Karpas-422 (cell line): ENCODE measurements at regions not wholly inside any gene's neighbourhood (a gene's known extent, or its start where the extent isn't known, plus 50 kb on each side); places are given as distances from the start of the nearest gene placed in this dataset.

Source experiments
- DNase-seq: peaks from one replicate; pipeline ENCODE4 v3.0.0-alpha.2; 2015
- H2AFZ ChIP-seq: fragments of 200-600 bp; sonication (generic); 2 replicates; pipeline ENCODE4 v1.6.1; 2014; ENCODE audit warnings: antibody characterized with exemption, low read length, mixed read lengths
- H3K27ac ChIP-seq: fragments of 200-600 bp; sonication (generic); 2 replicates; pipeline ENCODE4 v1.5.1; 2014; ENCODE audit warnings: mild to moderate bottlenecking, low read length, moderate library complexity
- H3K27me3 ChIP-seq: fragments of 200-600 bp; sonication (generic); 2 replicates; pipeline ENCODE4 v1.6.1; 2014; ENCODE audit warnings: low read length, mixed read lengths
- H3K36me3 ChIP-seq: fragments of 200-600 bp; sonication (generic); 2 replicates; pipeline ENCODE4 v1.6.1; 2014; ENCODE audit warnings: low read length, mixed read lengths; ENCODE audit not compliant: insufficient read depth
- H3K4me1 ChIP-seq: fragments of 200-600 bp; sonication (generic); 2 replicates; pipeline ENCODE4 v1.6.1; 2014; ENCODE audit warnings: mild to moderate bottlenecking, low read length, mixed read lengths
- H3K4me2 ChIP-seq: fragments of 200-600 bp; sonication (generic); 2 replicates; pipeline ENCODE4 v1.6.1; 2014; ENCODE audit warnings: low read length, low read depth, mild to moderate bottlenecking; ENCODE audit not compliant: poor library complexity, severe bottlenecking
- H3K4me3 ChIP-seq: fragments of 200-600 bp; sonication (generic); 2 replicates; pipeline ENCODE4 v1.5.1; 2014; ENCODE audit warnings: mild to moderate bottlenecking, antibody characterized with exemption, low read length, mixed read lengths
- H3K79me2 ChIP-seq: fragments of 200-600 bp; sonication (generic); 2 replicates; pipeline ENCODE4 v1.6.1; 2014; ENCODE audit warnings: mild to moderate bottlenecking, low read length, mixed read lengths
- H3K9ac ChIP-seq: fragments of 200-600 bp; sonication (generic); 2 replicates; pipeline ENCODE4 v1.6.0; 2014; ENCODE audit warnings: low read length
- H3K9me2 ChIP-seq: fragments of 200-600 bp; sonication (generic), shearing (Covaris generic); replicated peaks from 2 replicates; pipeline ENCODE4 v1.6.0; 2014; ENCODE audit warnings: mild to moderate bottlenecking, low read length, moderate library complexity; ENCODE audit not compliant: insufficient read depth
- H3K9me3 ChIP-seq: fragments of 300-700, 200-600 bp; sonication (generic); 2 replicates; pipeline ENCODE4 v1.6.1; 2014; ENCODE audit warnings: low read length, mixed read lengths
- H4K20me1 ChIP-seq: fragments of 200-600 bp; sonication (generic); 2 replicates; pipeline ENCODE4 v1.6.1; 2014; ENCODE audit warnings: mild to moderate bottlenecking, antibody characterized with exemption, low read length, low read depth; ENCODE audit not compliant: insufficient read depth

GRCh38 chr10:117720931-117721835 lies 178.6 kb downstream of the EMX2 start:
- no peaks in the 10 kb centered on the region for H3K79me2 ChIP-seq
- no peak overlapping the region for H3K9ac ChIP-seq
- no peaks in the 10 kb centered on the region for H3K36me3 ChIP-seq
- H3K4me2 ChIP-seq = no peak overlapping the region
- no peaks in the 10 kb centered on the region for H3K9me3 ChIP-seq
- H3K4me3 ChIP-seq = no peak overlapping the region
- H3K9me2 ChIP-seq = no peaks in the 10 kb centered on the region
- no peak for DNase-seq
- no peak overlapping the region for H3K27ac ChIP-seq
- no peak overlapping the region for H2AFZ ChIP-seq
- no peaks in the 10 kb centered on the region for H3K4me1 ChIP-seq
- H3K27me3 ChIP-seq = no peaks in the 10 kb centered on the region
- H4K20me1 ChIP-seq = 0 out of 2 replicates have a peak, but pooled peaks cover 3% of the 10 kb centered on the region

- H3K79me2 ChIP-seq = no peaks in the 10 kb centered on the region
- no peaks in the 10 kb centered on the region for H3K9me2 ChIP-seq
- no peak for DNase-seq
- H2AFZ ChIP-seq = no peak overlapping the region
- no peak overlapping the region for H3K4me3 ChIP-seq
- no peaks in the 10 kb centered on the region for H3K36me3 ChIP-seq
- no peaks in the 10 kb centered on the region for H3K9me3 ChIP-seq
- H3K9ac ChIP-seq = no peak overlapping the region
- no peaks in the 10 kb centered on the region for H3K4me1 ChIP-seq
- H3K27ac ChIP-seq = no peak overlapping the region
- H3K4me2 ChIP-seq = no peak overlapping the region
- 0 out of 2 replicates have a peak, but pooled peaks cover 3% of the 10 kb centered on the region for H4K20me1 ChIP-seq
- H3K27me3 ChIP-seq = no peaks in the 10 kb centered on the region
These were observed 179.3 kb downstream of the EMX2 start for GRCh38 chr10:117721873-117722272.

- H3K27me3 ChIP-seq = no peaks in the 10 kb centered on the region
- no peaks in the 10 kb centered on the region for H3K4me1 ChIP-seq
- H3K79me2 ChIP-seq = no peaks in the 10 kb centered on the region
- no peaks in the 10 kb centered on the region for H3K9me2 ChIP-seq
- no peaks in the 10 kb centered on the region for H3K9me3 ChIP-seq
- 0 out of 2 replicates have a peak, but pooled peaks cover 3% of the 10 kb centered on the region for H4K20me1 ChIP-seq
- no peak overlapping the region for H3K4me2 ChIP-seq
- H3K9ac ChIP-seq = no peak overlapping the region
- H3K36me3 ChIP-seq = no peaks in the 10 kb centered on the region
- H3K4me3 ChIP-seq = no peak overlapping the region
- DNase-seq = no peak
- no peak overlapping the region for H3K27ac ChIP-seq
- no peak overlapping the region for H2AFZ ChIP-seq
These were observed 180.8 kb downstream of the EMX2 start for GRCh38 chr10:117723343-117723742.

- H3K27ac ChIP-seq = no peak overlapping the region
- no peak overlapping the region for H3K4me3 ChIP-seq
- no peaks in the 10 kb centered on the region for H3K4me1 ChIP-seq
- no peak overlapping the region for H3K9ac ChIP-seq
- no peak overlapping the region for H3K4me2 ChIP-seq
- no peak overlapping the region for H2AFZ ChIP-seq
- H3K9me3 ChIP-seq = no peaks in the 10 kb centered on the region
- no peaks in the 10 kb centered on the region for H3K27me3 ChIP-seq
- no peak for DNase-seq
- no peaks in the 10 kb centered on the region for H4K20me1 ChIP-seq
- no peaks in the 10 kb centered on the region for H3K9me2 ChIP-seq
- no peaks in the 10 kb centered on the region for H3K36me3 ChIP-seq
- no peaks in the 10 kb centered on the region for H3K79me2 ChIP-seq
These were observed 183.4 kb downstream of the EMX2 start for GRCh38 chr10:117725993-117726392.

GRCh38 chr10:117726596-117727295 lies 184.2 kb downstream of the EMX2 start:
- DNase-seq = no peak
- Histone ChIP-seq H4K20me1 (no peaks in the 10 kb centered on the region), H3K4me2 (no peak overlapping the region), H3K9ac (no peak overlapping the region), H3K9me3 (no peaks in the 10 kb centered on the region), H3K9me2 (no peaks in the 10 kb centered on the region), H3K36me3 (no peaks in the 10 kb centered on the region), H2AFZ (no peak overlapping the region), H3K4me1 (no peaks in the 10 kb centered on the region), H3K79me2 (no peaks in the 10 kb centered on the region), H3K4me3 (no peak overlapping the region), H3K27ac (no peak overlapping the region), H3K27me3 (no peaks in the 10 kb centered on the region)

- Histone ChIP-seq H3K4me2 (no peak overlapping the region), H3K9me3 (no peaks in the 10 kb centered on the region), H4K20me1 (no peaks in the 10 kb centered on the region), H3K9ac (no peak overlapping the region), H3K27me3 (no peaks in the 10 kb centered on the region), H3K9me2 (no peaks in the 10 kb centered on the region), H3K27ac (no peak overlapping the region), H3K4me3 (no peak overlapping the region), H3K79me2 (no peaks in the 10 kb centered on the region), H3K36me3 (no peaks in the 10 kb centered on the region), H3K4me1 (no peaks in the 10 kb centered on the region), H2AFZ (no peak overlapping the region)
- no peak for DNase-seq
These were observed 184.9 kb downstream of the EMX2 start for GRCh38 chr10:117727421-117727820.

- Histone ChIP-seq H3K27me3 (no peaks in the 10 kb centered on the region), H3K36me3 (no peaks in the 10 kb centered on the region), H3K4me2 (no peak overlapping the region), H3K79me2 (no peaks in the 10 kb centered on the region), H3K27ac (no peak overlapping the region), H2AFZ (no peak overlapping the region), H3K9me2 (no peaks in the 10 kb centered on the region), H4K20me1 (no peaks in the 10 kb centered on the region), H3K4me1 (no peaks in the 10 kb centered on the region), H3K4me3 (no peak overlapping the region), H3K9me3 (no peaks in the 10 kb centered on the region), H3K9ac (no peak overlapping the region)
- DNase-seq = no peak
These were observed 185.5 kb downstream of the EMX2 start for GRCh38 chr10:117728087-117728486.

GRCh38 chr10:117729156-117729555 lies 186.6 kb downstream of the EMX2 start:
- H2AFZ ChIP-seq = no peak overlapping the region
- no peaks in the 10 kb centered on the region for H3K27me3 ChIP-seq
- H3K4me2 ChIP-seq = no peak overlapping the region
- no peaks in the 10 kb centered on the region for H3K9me3 ChIP-seq
- H3K79me2 ChIP-seq = no peaks in the 10 kb centered on the region
- H3K9me2 ChIP-seq = no peaks in the 10 kb centered on the region
- H3K4me1 ChIP-seq = no peaks in the 10 kb centered on the region
- no peak overlapping the region for H3K27ac ChIP-seq
- H4K20me1 ChIP-seq = no peaks in the 10 kb centered on the region
- no peak overlapping the region for H3K4me3 ChIP-seq
- DNase-seq = no peak
- no peak overlapping the region for H3K9ac ChIP-seq
- no peaks in the 10 kb centered on the region for H3K36me3 ChIP-seq
